SK-N-SH treated with all-trans-retinoic acid at 6 μM for 48 hours (cell line): ENCODE measurements at regions not wholly inside any gene's neighbourhood (a gene's known extent, or its start where the extent isn't known, plus 50 kb on each side); places are given as distances from the start of the nearest gene placed in this dataset.

Experiments
- ATAC-seq: fragments of 200-7000 bp; cut with Tn5 transposase; 3 replicates; pipeline ENCODE4 v1.9.1; 2020; ENCODE audit warnings: mild to moderate bottlenecking, moderate library complexity
- ARNTL ChIP-seq: fragments of 450-650 bp; formaldehyde crosslinking; IDR thresholded peaks from 2 replicates; pipeline ENCODE4 v1.5.0; 2020; ENCODE audit warnings: low read depth, mild to moderate bottlenecking, moderate library complexity, borderline replicate concordance
- BACH2 ChIP-seq: fragments of 250-450 bp; sonication (Bioruptor Pico); IDR thresholded peaks from 2 replicates; pipeline ENCODE4 v1.9.0; 2021; ENCODE audit warnings: mild to moderate bottlenecking, borderline replicate concordance
- CSDC2 ChIP-seq: fragments of 250-450 bp; sonication (Bioruptor Pico); IDR thresholded peaks from 2 replicates; pipeline ENCODE4 v1.5.0; 2020; ENCODE audit warnings: mild to moderate bottlenecking, moderate library complexity
- CSRNP3 ChIP-seq: fragments of 250-450 bp; sonication (Bioruptor Pico); IDR thresholded peaks from 2 replicates; pipeline ENCODE4 v1.5.1; 2021; ENCODE audit warnings: mild to moderate bottlenecking, moderate library complexity
- ESRRG ChIP-seq: fragments of 250-450 bp; sonication (Bioruptor Pico); IDR thresholded peaks from 2 replicates; pipeline ENCODE4 v1.6.1; 2021; ENCODE audit warnings: mild to moderate bottlenecking
- GLIS3 ChIP-seq: fragments of 250-450 bp; sonication (Bioruptor Pico); IDR thresholded peaks from 2 replicates; pipeline ENCODE4 v1.5.0; 2020; ENCODE audit warnings: mild to moderate bottlenecking, moderate library complexity
- ISL1 ChIP-seq: fragments of 250-450 bp; sonication (Bioruptor Pico); IDR thresholded peaks from 2 replicates; pipeline ENCODE4 v2.1.2; 2022; ENCODE audit warnings: mild to moderate bottlenecking, moderate library complexity
- PATZ1 ChIP-seq: fragments of 250-450 bp; sonication (Bioruptor Pico); IDR thresholded peaks from 2 replicates; pipeline ENCODE4 v1.8.0; 2020; ENCODE audit warnings: mild to moderate bottlenecking, moderate library complexity, borderline replicate concordance
- PPARA ChIP-seq: fragments of 250-450 bp; sonication (Bioruptor Pico); IDR thresholded peaks from 2 replicates; pipeline ENCODE4 v1.5.0; 2020; ENCODE audit warnings: mild to moderate bottlenecking, borderline replicate concordance
- SNAI2 ChIP-seq: fragments of 250-450 bp; sonication (Bioruptor Pico); IDR thresholded peaks from 2 replicates; pipeline ENCODE4 v1.5.0; 2020; ENCODE audit warnings: mild to moderate bottlenecking, moderate library complexity
- TCF4 ChIP-seq: fragments of 250-450 bp; sonication (Bioruptor Pico); IDR thresholded peaks from 2 replicates; pipeline ENCODE4 v1.8.0; 2021; ENCODE audit warnings: mild to moderate bottlenecking, moderate library complexity, borderline replicate concordance
- TOX ChIP-seq: fragments of 250-450 bp; sonication (Bioruptor Pico); IDR thresholded peaks from 2 replicates; pipeline ENCODE4 v1.8.0; 2021; ENCODE audit warnings: mild to moderate bottlenecking, moderate library complexity, borderline replicate concordance
- ZC3H10 ChIP-seq: fragments of 250-450 bp; sonication (Bioruptor Pico); IDR thresholded peaks from 2 replicates; pipeline ENCODE4 v1.5.1; 2021; ENCODE audit warnings: mild to moderate bottlenecking, moderate library complexity
- ZFP3 ChIP-seq: fragments of 250-450 bp; sonication (Bioruptor Pico); IDR thresholded peaks from 2 replicates; pipeline ENCODE4 v1.5.0; 2020; ENCODE audit warnings: mild to moderate bottlenecking, moderate library complexity
- ZFP30 ChIP-seq: fragments of 450-650 bp; formaldehyde crosslinking; IDR thresholded peaks from 2 replicates; pipeline ENCODE4 v1.5.0; 2022; ENCODE audit warnings: mild to moderate bottlenecking, moderate library complexity
- ZNF565 ChIP-seq: fragments of 450-650 bp; formaldehyde crosslinking; conservative IDR thresholded peaks from 2 replicates; pipeline ENCODE4 v1.5.0; 2020; ENCODE audit warnings: low read depth, mild to moderate bottlenecking, moderate library complexity
- ZNF70 ChIP-seq: fragments of 450-650 bp; formaldehyde crosslinking; IDR thresholded peaks from 2 replicates; pipeline ENCODE4 v1.5.0; 2020; ENCODE audit warnings: mild to moderate bottlenecking, moderate library complexity
- ZNF8 ChIP-seq: fragments of 450-650 bp; formaldehyde crosslinking; IDR thresholded peaks from 2 replicates; pipeline ENCODE4 v1.5.0; 2020; ENCODE audit warnings: mild to moderate bottlenecking, moderate library complexity
- TF ChIP-seq, protein P1 (sequence below): fragments of 250-450 bp; sonication (Bioruptor Pico); IDR thresholded peaks from 2 replicates; pipeline ENCODE4 v1.5.1; 2020; ENCODE audit warnings: low read depth, mild to moderate bottlenecking, moderate library complexity
- TF ChIP-seq, protein P2 (sequence below): fragments of 250-450 bp; sonication (Bioruptor Pico); IDR thresholded peaks from 2 replicates; pipeline ENCODE4 v1.8.0; 2021; ENCODE audit warnings: low read depth, mild to moderate bottlenecking, moderate library complexity, borderline replicate concordance
- TF ChIP-seq, protein P3 (sequence below): fragments of 250-450 bp; sonication (Bioruptor Pico); IDR thresholded peaks from 2 replicates; pipeline ENCODE4 v1.5.0; 2020; ENCODE audit warnings: mild to moderate bottlenecking, moderate library complexity

- ATAC-seq: no peak
- TF ChIP-seq ZNF565 (CRISPR knock-in tag) (no peak), TCF4 (no peak), ISL1 (CRISPR knock-in tag) (no peak), ESRRG (CRISPR knock-in tag) (no peak), ZFP30 (CRISPR knock-in tag) (no peak), PPARA (CRISPR knock-in tag) (no peak), GLIS3 (CRISPR knock-in tag) (no peak), SNAI2 (CRISPR knock-in tag) (no peak)
- TF ChIP-seq, protein P1, sequence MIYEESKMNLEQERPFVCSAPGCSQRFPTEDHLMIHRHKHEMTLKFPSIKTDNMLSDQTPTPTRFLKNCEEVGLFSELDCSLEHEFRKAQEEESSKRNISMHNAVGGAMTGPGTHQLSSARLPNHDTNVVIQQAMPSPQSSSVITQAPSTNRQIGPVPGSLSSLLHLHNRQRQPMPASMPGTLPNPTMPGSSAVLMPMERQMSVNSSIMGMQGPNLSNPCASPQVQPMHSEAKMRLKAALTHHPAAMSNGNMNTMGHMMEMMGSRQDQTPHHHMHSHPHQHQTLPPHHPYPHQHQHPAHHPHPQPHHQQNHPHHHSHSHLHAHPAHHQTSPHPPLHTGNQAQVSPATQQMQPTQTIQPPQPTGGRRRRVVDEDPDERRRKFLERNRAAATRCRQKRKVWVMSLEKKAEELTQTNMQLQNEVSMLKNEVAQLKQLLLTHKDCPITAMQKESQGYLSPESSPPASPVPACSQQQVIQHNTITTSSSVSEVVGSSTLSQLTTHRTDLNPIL (CRISPR knock-in tag): no peak
Measured at GRCh38 chr2:217081799-217082198, 221.9 kb upstream of the TNP1 start.

DNA sequence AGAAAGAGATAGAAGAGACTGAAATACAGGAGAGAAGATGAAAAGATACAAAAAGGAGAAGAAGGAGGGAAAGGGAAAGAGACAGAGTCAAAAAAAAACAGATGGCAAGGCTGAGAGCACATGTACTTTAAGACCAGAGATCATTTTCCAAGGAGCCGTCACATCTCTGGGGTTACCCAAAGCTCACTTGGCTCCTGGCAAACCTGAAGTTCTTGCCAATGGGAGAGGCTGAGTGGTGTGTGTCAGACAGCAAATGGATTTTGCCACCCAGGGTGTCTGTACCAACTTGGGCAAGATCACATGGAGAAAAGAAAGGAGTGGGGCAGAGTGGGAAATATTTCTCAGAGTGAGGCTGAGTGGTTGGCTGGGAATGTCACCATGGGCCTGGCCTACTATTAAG lies 219.3 kb upstream of the TNP1 start:
- no peak for TF ChIP-seq ZNF70 (CRISPR knock-in tag)
- no peak for TF ChIP-seq ESRRG (CRISPR knock-in tag)
- TF ChIP-seq GLIS3 (CRISPR knock-in tag): no peak
- TF ChIP-seq ZNF565 (CRISPR knock-in tag): no peak
- no peak for TF ChIP-seq ISL1 (CRISPR knock-in tag)
- no peak for TF ChIP-seq TOX (CRISPR knock-in tag)
- TF ChIP-seq ARNTL: no peak
- TF ChIP-seq ZFP3 (CRISPR knock-in tag): no peak
- no peak for TF ChIP-seq ZNF8 (CRISPR knock-in tag)
- TF ChIP-seq, protein P2, sequence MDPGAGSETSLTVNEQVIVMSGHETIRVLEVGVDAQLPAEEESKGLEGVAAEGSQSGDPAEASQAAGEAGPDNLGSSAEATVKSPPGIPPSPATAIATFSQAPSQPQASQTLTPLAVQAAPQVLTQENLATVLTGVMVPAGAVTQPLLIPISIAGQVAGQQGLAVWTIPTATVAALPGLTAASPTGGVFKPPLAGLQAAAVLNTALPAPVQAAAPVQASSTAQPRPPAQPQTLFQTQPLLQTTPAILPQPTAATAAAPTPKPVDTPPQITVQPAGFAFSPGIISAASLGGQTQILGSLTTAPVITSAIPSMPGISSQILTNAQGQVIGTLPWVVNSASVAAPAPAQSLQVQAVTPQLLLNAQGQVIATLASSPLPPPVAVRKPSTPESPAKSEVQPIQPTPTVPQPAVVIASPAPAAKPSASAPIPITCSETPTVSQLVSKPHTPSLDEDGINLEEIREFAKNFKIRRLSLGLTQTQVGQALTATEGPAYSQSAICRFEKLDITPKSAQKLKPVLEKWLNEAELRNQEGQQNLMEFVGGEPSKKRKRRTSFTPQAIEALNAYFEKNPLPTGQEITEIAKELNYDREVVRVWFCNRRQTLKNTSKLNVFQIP: no peak
- TF ChIP-seq, protein P3, sequence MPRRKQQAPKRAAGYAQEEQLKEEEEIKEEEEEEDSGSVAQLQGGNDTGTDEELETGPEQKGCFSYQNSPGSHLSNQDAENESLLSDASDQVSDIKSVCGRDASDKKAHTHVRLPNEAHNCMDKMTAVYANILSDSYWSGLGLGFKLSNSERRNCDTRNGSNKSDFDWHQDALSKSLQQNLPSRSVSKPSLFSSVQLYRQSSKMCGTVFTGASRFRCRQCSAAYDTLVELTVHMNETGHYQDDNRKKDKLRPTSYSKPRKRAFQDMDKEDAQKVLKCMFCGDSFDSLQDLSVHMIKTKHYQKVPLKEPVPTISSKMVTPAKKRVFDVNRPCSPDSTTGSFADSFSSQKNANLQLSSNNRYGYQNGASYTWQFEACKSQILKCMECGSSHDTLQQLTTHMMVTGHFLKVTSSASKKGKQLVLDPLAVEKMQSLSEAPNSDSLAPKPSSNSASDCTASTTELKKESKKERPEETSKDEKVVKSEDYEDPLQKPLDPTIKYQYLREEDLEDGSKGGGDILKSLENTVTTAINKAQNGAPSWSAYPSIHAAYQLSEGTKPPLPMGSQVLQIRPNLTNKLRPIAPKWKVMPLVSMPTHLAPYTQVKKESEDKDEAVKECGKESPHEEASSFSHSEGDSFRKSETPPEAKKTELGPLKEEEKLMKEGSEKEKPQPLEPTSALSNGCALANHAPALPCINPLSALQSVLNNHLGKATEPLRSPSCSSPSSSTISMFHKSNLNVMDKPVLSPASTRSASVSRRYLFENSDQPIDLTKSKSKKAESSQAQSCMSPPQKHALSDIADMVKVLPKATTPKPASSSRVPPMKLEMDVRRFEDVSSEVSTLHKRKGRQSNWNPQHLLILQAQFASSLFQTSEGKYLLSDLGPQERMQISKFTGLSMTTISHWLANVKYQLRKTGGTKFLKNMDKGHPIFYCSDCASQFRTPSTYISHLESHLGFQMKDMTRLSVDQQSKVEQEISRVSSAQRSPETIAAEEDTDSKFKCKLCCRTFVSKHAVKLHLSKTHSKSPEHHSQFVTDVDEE (CRISPR knock-in tag): no peak
- TF ChIP-seq CSRNP3 (CRISPR knock-in tag): no peak
- TF ChIP-seq TCF4: no peak
- no peak for TF ChIP-seq ZFP30 (CRISPR knock-in tag)
- TF ChIP-seq ZC3H10 (CRISPR knock-in tag): no peak
- ATAC-seq: no peak

GRCh38 chr2:217077831-217078407 lies 218.1 kb upstream of the TNP1 start:
- TF ChIP-seq ESRRG (CRISPR knock-in tag): no peak
- TF ChIP-seq PATZ1 (CRISPR knock-in tag): no peak
- no peak for TF ChIP-seq BACH2 (CRISPR knock-in tag)
- no peak for TF ChIP-seq CSDC2 (CRISPR knock-in tag)
- TF ChIP-seq TOX (CRISPR knock-in tag): no peak
- TF ChIP-seq ISL1 (CRISPR knock-in tag): no peak
- TF ChIP-seq GLIS3 (CRISPR knock-in tag): no peak
- TF ChIP-seq, protein P3 (CRISPR knock-in tag): no peak
- no peak for TF ChIP-seq ZNF565 (CRISPR knock-in tag)
- TF ChIP-seq ZNF8 (CRISPR knock-in tag): no peak
- ATAC-seq: no peak
